ENCODE measurements at regions not wholly inside any gene's neighbourhood (a gene's known extent, or its start where the extent isn't known, plus 50 kb on each side); places are given as distances from the start of the nearest gene placed in this dataset.

DNA sequence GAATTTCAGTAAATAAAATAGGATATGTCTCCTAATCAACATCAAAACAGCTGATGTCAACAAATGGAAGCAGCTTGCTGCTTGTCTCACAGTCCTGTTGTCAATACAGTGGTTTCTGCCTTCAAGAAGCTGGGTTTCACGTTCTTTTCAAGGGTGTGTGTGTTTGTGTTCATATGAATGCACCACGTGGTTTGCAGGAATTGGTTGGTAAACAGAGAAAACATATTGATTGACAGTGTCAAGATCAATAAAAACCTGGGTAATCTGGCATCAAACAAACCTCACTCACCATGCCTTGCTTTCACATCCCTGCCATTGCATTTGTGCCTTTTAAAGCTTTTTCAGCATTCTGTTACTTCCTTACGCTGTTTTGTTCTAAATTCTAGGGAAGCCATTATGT lies 585.7 kb upstream of the CA10 start:
- H2AFZ ChIP-seq (ENCODE audit: insufficient read depth, low read depth, low read length, poor library complexity, severe bottlenecking): no peak overlapping the region
- whole genome bisulfite sequencing (ENCODE audit: insufficient coverage): 33% methylated on average over 1 of the region's 3 CpGs
- no peaks in the 10 kb centered on the region for H3K9me3 Mint-ChIP-seq
- no peaks in the 10 kb centered on the region for H3K27me3 ChIP-seq (ENCODE audit: control insufficient read depth in 2 of 2, insufficient read depth in 2 of 2, low read length in 2 of 2)
- no peaks in the 10 kb centered on the region for H3K79me2 ChIP-seq (ENCODE audit: insufficient read depth, low read length)
- no peaks in the 10 kb centered on the region for H3K36me3 Mint-ChIP-seq
- H4K20me1 ChIP-seq (ENCODE audit: insufficient read depth, low read length): no peaks in the 10 kb centered on the region
- peaks cover 0 to 2% (median 0%) of the 10 kb centered on the region in 3 donors for H3K27me3 Mint-ChIP-seq (ENCODE audit: low read depth in 3 of 3)
- intact Hi-C loops (cut with micrococcal nuclease): no loop called here
- no peaks in the 10 kb centered on the region for H3K4me1 Mint-ChIP-seq
- no peaks in the 10 kb centered on the region for H3K9me3 ChIP-seq (replicated peaks in 1 of 2; ENCODE audit: control insufficient read depth in 1 of 2, insufficient read depth in 1 of 2, low read length in 2 of 2)
- H3K4me3 Mint-ChIP-seq: no peak overlapping the region
- TF ChIP-seq, protein P1, sequence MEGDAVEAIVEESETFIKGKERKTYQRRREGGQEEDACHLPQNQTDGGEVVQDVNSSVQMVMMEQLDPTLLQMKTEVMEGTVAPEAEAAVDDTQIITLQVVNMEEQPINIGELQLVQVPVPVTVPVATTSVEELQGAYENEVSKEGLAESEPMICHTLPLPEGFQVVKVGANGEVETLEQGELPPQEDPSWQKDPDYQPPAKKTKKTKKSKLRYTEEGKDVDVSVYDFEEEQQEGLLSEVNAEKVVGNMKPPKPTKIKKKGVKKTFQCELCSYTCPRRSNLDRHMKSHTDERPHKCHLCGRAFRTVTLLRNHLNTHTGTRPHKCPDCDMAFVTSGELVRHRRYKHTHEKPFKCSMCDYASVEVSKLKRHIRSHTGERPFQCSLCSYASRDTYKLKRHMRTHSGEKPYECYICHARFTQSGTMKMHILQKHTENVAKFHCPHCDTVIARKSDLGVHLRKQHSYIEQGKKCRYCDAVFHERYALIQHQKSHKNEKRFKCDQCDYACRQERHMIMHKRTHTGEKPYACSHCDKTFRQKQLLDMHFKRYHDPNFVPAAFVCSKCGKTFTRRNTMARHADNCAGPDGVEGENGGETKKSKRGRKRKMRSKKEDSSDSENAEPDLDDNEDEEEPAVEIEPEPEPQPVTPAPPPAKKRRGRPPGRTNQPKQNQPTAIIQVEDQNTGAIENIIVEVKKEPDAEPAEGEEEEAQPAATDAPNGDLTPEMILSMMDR (IDR thresholded peaks at IDR 0.05): no peak
- H3K4me2 ChIP-seq (replicated peaks; ENCODE audit: extremely low read depth, low read length, poor library complexity, severe bottlenecking): no peak overlapping the region
- H3K4me1 ChIP-seq (ENCODE audit: control insufficient read depth in 1 of 2, insufficient read depth in 2 of 2, low read length in 2 of 2): no peaks in the 10 kb centered on the region
- no peak overlapping the region for H3K27ac ChIP-seq (ENCODE audit: low read depth in 1 of 2, low read length in 2 of 2)
- no peak overlapping the region for H3K4me3 ChIP-seq (replicated peaks in 1 of 3; ENCODE audit: low read depth in 2 of 3, low read length in 3 of 3)
- no peak overlapping the region for H3K9ac ChIP-seq (ENCODE audit: insufficient read depth, low read length, poor library complexity, severe bottlenecking)
- no peak overlapping the region for H3K27ac Mint-ChIP-seq
- H3K36me3 ChIP-seq (replicated peaks in 1 of 2; ENCODE audit: control insufficient read depth in 1 of 2, insufficient read depth in 2 of 2, low read length in 2 of 2): no peaks in the 10 kb centered on the region
- no peak for DNase-seq

DNA sequence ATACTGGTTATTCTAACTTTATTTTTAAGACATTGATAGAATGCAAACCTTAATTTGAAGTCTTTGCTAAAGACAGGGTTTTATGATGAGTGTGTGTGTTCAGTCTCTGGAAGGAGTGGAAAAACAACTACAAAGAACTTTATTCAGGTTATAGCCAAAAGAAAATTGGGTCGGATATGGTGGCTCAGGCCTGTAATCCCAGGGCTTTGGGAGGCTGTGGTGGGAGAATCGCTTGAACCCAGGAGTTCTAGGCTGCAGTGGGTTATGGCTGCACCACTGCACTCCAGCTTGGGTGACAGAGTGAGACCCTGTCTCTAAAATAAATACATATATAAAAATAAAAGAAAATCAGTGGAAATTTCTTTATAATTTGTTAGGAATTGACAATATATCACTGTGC lies 581.5 kb upstream of the CA10 start:
- Histone ChIP-seq H3K4me1 (ENCODE audit: control insufficient read depth in 1 of 2, insufficient read depth in 2 of 2, low read length in 2 of 2) (no peaks in the 10 kb centered on the region), H3K36me3 (replicated peaks in 1 of 2; ENCODE audit: control insufficient read depth in 1 of 2, insufficient read depth in 2 of 2, low read length in 2 of 2) (no peaks in the 10 kb centered on the region), H2AFZ (ENCODE audit: insufficient read depth, low read depth, low read length, poor library complexity, severe bottlenecking) (no peak overlapping the region), H3K27ac (ENCODE audit: low read depth in 1 of 2, low read length in 2 of 2) (no peak overlapping the region), H3K9me3 (replicated peaks in 1 of 2; ENCODE audit: control insufficient read depth in 1 of 2, insufficient read depth in 1 of 2, low read length in 2 of 2) (no peaks in the 10 kb centered on the region), H3K4me2 (replicated peaks; ENCODE audit: extremely low read depth, low read length, poor library complexity, severe bottlenecking) (no peak overlapping the region), H3K27me3 (ENCODE audit: control insufficient read depth in 2 of 2, insufficient read depth in 2 of 2, low read length in 2 of 2) (no peaks in the 10 kb centered on the region), H4K20me1 (ENCODE audit: insufficient read depth, low read length) (no peaks in the 10 kb centered on the region), H3K79me2 (ENCODE audit: insufficient read depth, low read length) (no peaks in the 10 kb centered on the region), H3K9ac (ENCODE audit: insufficient read depth, low read length, poor library complexity, severe bottlenecking) (no peak overlapping the region), H3K4me3 (replicated peaks in 1 of 3; ENCODE audit: low read depth in 2 of 3, low read length in 3 of 3) (no peak overlapping the region)
- Mint-ChIP-seq H3K27me3 (ENCODE audit: low read depth in 3 of 3) (peaks cover 0 to 2% (median 0%) of the 10 kb centered on the region in 3 donors), H3K36me3 (no peaks in the 10 kb centered on the region), H3K9me3 (no peaks in the 10 kb centered on the region), H3K4me3 (no peak overlapping the region), H3K4me1 (no peaks in the 10 kb centered on the region), H3K27ac (no peak overlapping the region)
- 100% methylated on average over 1 of the region's 2 CpGs for WGBS (ENCODE audit: insufficient coverage)
- DNase-seq: no peak
- intact Hi-C loops (cut with micrococcal nuclease): no loop called here
- TF ChIP-seq, protein P1 (IDR thresholded peaks at IDR 0.05): no peak
